Fibroblast of the aortic adventitia (primary cell): ENCODE measurements at regions not wholly inside any gene's neighbourhood (a gene's known extent, or its start where the extent isn't known, plus 50 kb on each side); places are given as distances from the start of the nearest gene placed in this dataset.
"Not testable (repeated sequence)": the region's sequence is repeated elsewhere in the genome, so short reads cannot be mapped to it uniquely, and the experiment has no call there.

ENCODE experiments used
- DNase-seq: peaks from one replicate; pipeline ENCODE4 v3.0.0-alpha.2; 2010; ENCODE audit warnings: low read depth
- H3K4me3 ChIP-seq: 2 replicates; pipeline ENCODE4 v1.5.1; 2011; ENCODE audit warnings: low read depth, mild to moderate bottlenecking, control low read depth, low read length, moderate library complexity
- CTCF ChIP-seq: IDR thresholded peaks from 2 replicates; pipeline ENCODE4 v1.5.1; 2011; ENCODE audit warnings: mild to moderate bottlenecking, low read length, control low read depth, inconsistent platforms; ENCODE audit not compliant: insufficient read depth

- TF ChIP-seq CTCF, result no peak
- no peak for DNase-seq
- H3K4me3 ChIP-seq, result no peak overlapping the region
Measured at GRCh38 chr5:89827960-89828359, 581.6 kb downstream of the CETN3 start.

DNA sequence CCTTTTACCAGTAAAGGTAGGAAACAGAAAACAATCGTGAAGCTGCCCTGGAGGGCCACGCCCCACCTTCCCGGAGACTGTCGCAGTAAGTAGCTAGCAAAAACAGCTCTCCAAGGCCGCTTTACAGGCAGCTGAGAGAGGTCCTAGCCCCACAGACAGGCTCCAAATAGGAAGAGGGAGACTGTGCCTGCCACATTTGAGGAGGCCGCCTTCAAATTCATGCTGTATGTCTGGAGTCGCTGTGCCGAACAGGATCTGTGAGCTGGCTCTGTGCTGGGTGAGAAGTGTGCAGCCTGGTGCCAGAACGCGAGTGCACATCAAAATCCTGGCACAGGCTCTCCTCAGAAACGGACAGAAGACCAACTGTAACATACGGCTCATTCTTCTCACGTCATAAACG lies 582.2 kb downstream of the CETN3 start:
- DNase-seq, result peak; percentile 20
- no peak overlapping the region for H3K4me3 ChIP-seq
- TF ChIP-seq CTCF, result no peak

DNA sequence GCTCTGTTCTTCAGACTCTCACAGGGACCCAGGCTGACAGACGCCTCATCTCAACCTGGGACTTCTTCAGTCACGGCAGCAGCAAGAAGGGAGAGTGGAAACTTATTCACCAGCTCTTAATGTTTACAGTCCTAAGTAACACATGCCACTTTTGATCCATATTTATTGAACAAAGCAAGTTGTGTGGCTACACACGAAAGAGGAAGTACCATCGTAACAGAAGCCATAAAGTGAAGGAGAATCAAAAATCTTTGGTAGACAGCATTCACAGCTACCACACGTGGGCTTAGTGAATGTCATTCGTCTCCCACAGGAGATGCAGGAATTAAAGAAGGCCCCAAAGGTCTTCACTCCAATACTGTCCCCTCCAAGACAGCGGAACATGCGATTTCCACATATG lies 582.6 kb downstream of the CETN3 start:
- DNase-seq, result no peak
- TF ChIP-seq CTCF, result no peak
- H3K4me3 ChIP-seq, result no peak overlapping the region

DNA sequence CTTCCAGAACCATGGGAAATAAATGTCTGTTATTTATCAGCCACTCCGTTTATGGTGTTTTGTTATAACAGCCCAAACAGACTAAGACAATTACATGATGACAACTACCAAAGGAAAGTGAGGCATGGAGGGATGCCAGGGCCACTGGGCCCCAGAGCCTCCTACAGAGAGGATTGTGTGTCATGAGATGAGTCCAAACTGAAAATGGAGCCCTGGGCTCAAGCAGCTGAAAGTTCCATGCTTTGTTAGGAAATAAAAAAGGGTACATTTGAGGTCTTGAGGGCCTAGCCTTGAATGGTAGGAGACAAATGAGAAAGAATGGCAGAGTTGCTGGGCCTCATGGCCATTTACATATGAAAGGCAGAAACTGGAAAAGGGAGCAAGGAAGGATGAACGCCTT lies 586.5 kb downstream of the CETN3 start:
- TF ChIP-seq CTCF, result no peak
- DNase-seq, result no peak
- no peak overlapping the region for H3K4me3 ChIP-seq

DNA sequence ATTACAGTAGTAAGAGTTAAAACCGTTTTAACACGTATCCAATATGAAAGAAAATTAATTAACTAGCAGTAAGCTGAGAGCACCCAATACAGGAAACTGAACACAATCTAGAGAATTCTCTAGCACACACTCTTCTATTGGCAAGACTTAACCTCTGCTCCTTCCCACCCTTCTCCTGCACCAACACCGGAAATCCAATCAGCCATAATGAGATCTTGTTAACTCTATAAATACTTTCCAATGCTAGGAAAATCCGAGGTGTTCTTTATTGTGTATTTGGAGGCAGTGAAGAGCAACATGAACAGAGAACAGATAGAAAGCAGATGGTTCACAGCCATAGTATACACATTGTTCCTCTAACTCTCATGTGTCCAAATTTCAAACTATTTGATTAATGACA lies 591.7 kb downstream of the CETN3 start:
- no peak for TF ChIP-seq CTCF
- no peak overlapping the region for H3K4me3 ChIP-seq
- no peak for DNase-seq

- no peak overlapping the region for H3K4me3 ChIP-seq
- no peak for TF ChIP-seq CTCF
- DNase-seq, result no peak
Measured at GRCh38 chr5:89816038-89816437, 593.5 kb downstream of the CETN3 start.

DNA sequence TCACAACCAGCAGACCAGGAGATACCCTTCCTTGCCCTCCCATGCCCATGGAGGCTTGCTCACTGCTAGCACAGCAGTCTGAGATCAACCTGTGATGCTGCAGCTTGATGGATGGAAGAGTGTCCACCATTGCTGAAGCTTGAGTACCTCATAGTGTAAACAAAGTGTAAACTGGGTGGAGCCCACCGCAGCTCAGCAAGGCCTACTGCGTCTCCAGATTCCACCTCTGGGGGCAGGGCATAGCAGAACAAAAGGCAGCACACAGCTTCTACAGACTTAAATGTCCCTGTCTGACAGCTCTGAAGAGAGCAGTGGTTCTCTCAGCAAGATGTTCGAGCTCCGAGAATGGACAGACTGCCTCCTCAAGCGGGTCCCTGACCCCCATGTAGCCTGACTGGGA lies 608.8 kb downstream of the CETN3 start:
- H3K4me3 ChIP-seq, result not testable (repeated sequence)

DNA sequence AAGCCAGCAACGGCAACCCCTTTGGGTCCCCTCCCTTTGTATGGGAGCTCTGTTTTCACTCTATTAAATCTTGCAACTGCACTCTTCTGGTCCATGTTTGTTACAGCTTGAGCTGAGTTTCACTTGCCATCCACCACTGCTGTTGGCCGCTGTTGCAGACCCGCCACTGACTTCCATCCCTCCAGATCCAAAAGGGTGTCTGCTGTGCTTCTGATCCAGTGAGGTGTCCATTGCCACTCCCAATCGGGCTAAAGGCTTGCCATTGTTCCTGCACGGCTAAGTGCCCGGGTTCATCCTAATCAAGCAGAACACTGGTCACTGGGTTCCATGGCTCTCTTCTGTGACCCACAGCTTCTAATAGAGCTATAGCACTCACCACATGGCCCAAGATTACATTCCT lies 615.1 kb downstream of the CETN3 start:
- DNase-seq, H3K4me3 ChIP-seq: not testable (repeated sequence)

More for the DNA sequence above, 608.8 kb downstream of the CETN3 start:
- not testable (repeated sequence) for DNase-seq

DNA sequence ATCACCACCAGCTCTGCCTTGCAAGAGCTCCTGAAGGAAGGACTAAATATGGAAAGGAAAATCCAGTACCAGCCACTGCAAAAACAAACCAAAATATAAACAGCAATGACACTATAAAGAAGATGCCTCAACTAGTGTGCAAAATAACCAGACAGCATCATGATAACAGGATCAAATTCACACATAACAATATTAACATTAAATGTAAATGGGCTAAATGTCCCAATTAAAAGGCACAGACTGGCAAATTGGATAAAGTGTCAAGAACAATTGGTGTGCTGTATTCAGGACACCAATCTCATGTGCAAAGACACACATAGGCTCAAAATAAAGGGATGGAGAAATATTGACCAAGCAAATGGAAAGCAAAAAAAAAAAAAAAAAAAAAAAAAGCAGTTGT lies 629.8 kb downstream of the CETN3 start:
- not testable (repeated sequence) for DNase-seq, H3K4me3 ChIP-seq
